Fibroblast of pulmonary artery (primary cell): ENCODE measurements at regions not wholly inside any gene's neighbourhood (a gene's known extent, or its start where the extent isn't known, plus 50 kb on each side); places are given as distances from the start of the nearest gene placed in this dataset.
"Not testable (repeated sequence)": the region's sequence is repeated elsewhere in the genome, so short reads cannot be mapped to it uniquely, and the experiment has no call there.

Experiments
- DNase-seq: peaks from one replicate; pipeline ENCODE4 v3.0.0-alpha.2; 2010; ENCODE audit warnings: low read depth
- H3K4me3 ChIP-seq: replicated peaks from 2 replicates; pipeline ENCODE4 v1.5.1; 2011; ENCODE audit warnings: low read depth, mild to moderate bottlenecking, control low read depth, low read length, moderate library complexity
- CTCF ChIP-seq: IDR thresholded peaks from 2 replicates; pipeline ENCODE4 v1.5.1; 2011; ENCODE audit warnings: mild to moderate bottlenecking, control low read depth, low read length, inconsistent platforms; ENCODE audit errors: missing control alignments

GRCh38 chr10:45249978-45250693, 65.3 kb downstream of the OR13A1 start:
- H3K4me3 ChIP-seq, result peak overlapping the region; percentile 41
- DNase-seq, result peak; percentile 76
- TF ChIP-seq CTCF, result peak; percentile 47

- not testable (repeated sequence) for H3K4me3 ChIP-seq, DNase-seq
These were observed 64.7 kb downstream of the OR13A1 start for GRCh38 chr10:45250694-45251075.
